ENCODE measurements at regions not wholly inside any gene's neighbourhood (a gene's known extent, or its start where the extent isn't known, plus 50 kb on each side); places are given as distances from the start of the nearest gene placed in this dataset.

- FAIRE-seq, result no peak
- no peaks in the 10 kb centered on the region for H3K27me3 ChIP-seq (ENCODE audit: control insufficient read depth, insufficient read depth, low read length)
- intact Hi-C loops (cut with DNase I), result no loop called here
- no peak for TF ChIP-seq CTCF (IDR thresholded peaks at IDR 0.05; ENCODE audit: borderline replicate concordance, extremely low read depth, insufficient read depth)
- DNase-seq, result no peak
- H3K9me3 ChIP-seq (ENCODE audit: control insufficient read depth in 2 of 3, insufficient read depth in 1 of 3, low read length in 3 of 3), result peaks cover 0 to 10% (median 2%) of the 10 kb centered on the region in 3 donors
- H3K9ac ChIP-seq (ENCODE audit: low read length in 3 of 3), result no peak overlapping the region
- H3K4me3 ChIP-seq (ENCODE audit: low read length in 3 of 3), result no peak overlapping the region
- no peak overlapping the region for H3K27ac ChIP-seq (ENCODE audit: low read depth in 2 of 2, low read length in 2 of 2)
- no peaks in the 10 kb centered on the region for H3K4me1 ChIP-seq (ENCODE audit: control insufficient read depth in 2 of 3, insufficient read depth in 2 of 3, low read depth in 1 of 3, low read length in 3 of 3)
- no peaks in the 10 kb centered on the region for H3K36me3 ChIP-seq (ENCODE audit: control insufficient read depth in 2 of 3, insufficient read depth in 3 of 3, low read length in 3 of 3)
Observed at GRCh38 chr11:115819014-115819413, 314.8 kb upstream of the CADM1 start.

DNA sequence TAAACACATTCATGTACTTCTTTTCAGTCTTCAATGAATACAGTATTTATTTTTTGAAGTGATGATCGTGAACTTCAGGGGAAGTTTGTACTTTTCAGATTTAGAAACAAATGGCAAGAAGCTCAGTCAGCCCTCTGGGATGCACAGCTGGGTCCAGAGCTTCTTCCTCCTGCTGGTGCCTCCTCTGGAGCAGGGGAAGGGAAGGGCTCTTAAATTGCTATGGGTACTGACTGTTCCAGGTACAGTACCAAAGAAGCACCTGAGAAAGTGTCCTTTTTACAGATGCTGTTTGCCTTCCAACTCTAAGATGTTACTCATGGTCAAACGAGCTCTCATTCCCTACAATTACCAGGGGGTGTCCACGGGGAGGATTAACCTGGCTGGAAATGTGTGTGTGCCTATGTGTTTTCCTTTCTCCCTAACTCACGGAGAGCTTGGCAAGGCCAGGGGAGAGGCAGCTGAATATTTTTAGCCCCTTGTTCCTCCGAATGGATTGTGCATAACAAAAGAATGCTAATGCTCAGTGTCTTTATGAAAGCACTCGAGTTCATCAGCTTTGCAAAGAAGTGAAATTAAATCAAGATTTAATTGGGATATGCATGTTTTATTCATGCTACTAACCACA, 313.7 kb upstream of the CADM1 start:
- DNase-seq, result no peak
- Histone ChIP-seq H3K9me3 (ENCODE audit: control insufficient read depth in 2 of 3, insufficient read depth in 1 of 3, low read length in 3 of 3) (peaks cover 0 to 10% (median 2%) of the 10 kb centered on the region in 3 donors), H3K36me3 (ENCODE audit: control insufficient read depth in 2 of 3, insufficient read depth in 3 of 3, low read length in 3 of 3) (no peaks in the 10 kb centered on the region), H3K9ac (ENCODE audit: low read length in 3 of 3) (no peak overlapping the region), H3K4me1 (ENCODE audit: control insufficient read depth in 2 of 3, insufficient read depth in 2 of 3, low read depth in 1 of 3, low read length in 3 of 3) (no peaks in the 10 kb centered on the region), H3K4me3 (ENCODE audit: low read length in 3 of 3) (no peak overlapping the region), H3K27ac (ENCODE audit: low read depth in 2 of 2, low read length in 2 of 2) (no peak overlapping the region), H3K27me3 (ENCODE audit: control insufficient read depth, insufficient read depth, low read length) (no peaks in the 10 kb centered on the region)
- TF ChIP-seq CTCF (IDR thresholded peaks at IDR 0.05; ENCODE audit: borderline replicate concordance, extremely low read depth, insufficient read depth), result no peak
- FAIRE-seq, result no peak
- intact Hi-C loops (cut with DNase I), result no loop called here

GRCh38 chr11:115808351-115808940, 304.2 kb upstream of the CADM1 start:
- Histone ChIP-seq H3K27me3 (ENCODE audit: control insufficient read depth, insufficient read depth, low read length) (no peaks in the 10 kb centered on the region), H3K9me3 (ENCODE audit: control insufficient read depth in 2 of 3, insufficient read depth in 1 of 3, low read length in 3 of 3) (peaks cover 0 to 16% (median 2%) of the 10 kb centered on the region in 3 donors), H3K36me3 (ENCODE audit: control insufficient read depth in 2 of 3, insufficient read depth in 3 of 3, low read length in 3 of 3) (no peaks in the 10 kb centered on the region), H3K27ac (ENCODE audit: low read depth in 2 of 2, low read length in 2 of 2) (no peak overlapping the region), H3K4me3 (ENCODE audit: low read length in 3 of 3) (no peak overlapping the region), H3K9ac (ENCODE audit: low read length in 3 of 3) (no peak overlapping the region), H3K4me1 (ENCODE audit: control insufficient read depth in 2 of 3, insufficient read depth in 2 of 3, low read depth in 1 of 3, low read length in 3 of 3) (no peaks in the 10 kb centered on the region)
- DNase-seq, result no peak
- intact Hi-C loops (cut with DNase I), result no loop called here
- no peak for FAIRE-seq
- TF ChIP-seq CTCF (IDR thresholded peaks at IDR 0.05; ENCODE audit: borderline replicate concordance, extremely low read depth, insufficient read depth), result no peak
